ENCODE measurements at regions not wholly inside any gene's neighbourhood (a gene's known extent, or its start where the extent isn't known, plus 50 kb on each side); places are given as distances from the start of the nearest gene placed in this dataset.

DNA sequence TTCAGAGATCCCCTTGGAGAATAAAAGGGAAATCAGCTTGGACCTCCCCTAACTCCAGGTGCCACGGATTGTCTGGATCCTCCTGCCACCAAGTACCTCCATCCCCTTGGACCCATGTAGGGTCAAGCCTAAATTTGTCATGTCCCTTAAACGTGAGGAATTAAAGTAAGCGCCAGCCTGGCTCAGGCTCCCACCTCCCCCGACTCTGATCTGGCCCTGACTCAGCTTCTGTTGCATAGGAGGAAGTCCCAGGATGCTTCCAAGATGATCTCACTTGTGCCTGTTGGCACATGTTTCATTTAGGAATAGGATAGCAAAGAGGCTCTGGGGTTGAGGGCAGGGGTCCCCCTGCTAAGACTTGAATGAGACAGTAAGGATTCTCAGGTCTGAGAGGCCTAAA is 231.9 kb upstream of the JUN start (continued):
- TF ChIP-seq GABPA (IDR thresholded peaks at IDR 0.05; ENCODE audit: borderline replicate concordance, insufficient read depth, low read length) (no peak), TAF7 (optimal IDR thresholded peaks at IDR 0.05; ENCODE audit: borderline replicate concordance, low read depth, low read length) (no peak), FOSL1 (IDR thresholded peaks at IDR 0.05; ENCODE audit: insufficient read depth, low read depth, low read length) (no peak), TBP (IDR thresholded peaks at IDR 0.05; ENCODE audit: low read depth, low read length) (no peak)
- TF ChIP-seq, protein P1, sequence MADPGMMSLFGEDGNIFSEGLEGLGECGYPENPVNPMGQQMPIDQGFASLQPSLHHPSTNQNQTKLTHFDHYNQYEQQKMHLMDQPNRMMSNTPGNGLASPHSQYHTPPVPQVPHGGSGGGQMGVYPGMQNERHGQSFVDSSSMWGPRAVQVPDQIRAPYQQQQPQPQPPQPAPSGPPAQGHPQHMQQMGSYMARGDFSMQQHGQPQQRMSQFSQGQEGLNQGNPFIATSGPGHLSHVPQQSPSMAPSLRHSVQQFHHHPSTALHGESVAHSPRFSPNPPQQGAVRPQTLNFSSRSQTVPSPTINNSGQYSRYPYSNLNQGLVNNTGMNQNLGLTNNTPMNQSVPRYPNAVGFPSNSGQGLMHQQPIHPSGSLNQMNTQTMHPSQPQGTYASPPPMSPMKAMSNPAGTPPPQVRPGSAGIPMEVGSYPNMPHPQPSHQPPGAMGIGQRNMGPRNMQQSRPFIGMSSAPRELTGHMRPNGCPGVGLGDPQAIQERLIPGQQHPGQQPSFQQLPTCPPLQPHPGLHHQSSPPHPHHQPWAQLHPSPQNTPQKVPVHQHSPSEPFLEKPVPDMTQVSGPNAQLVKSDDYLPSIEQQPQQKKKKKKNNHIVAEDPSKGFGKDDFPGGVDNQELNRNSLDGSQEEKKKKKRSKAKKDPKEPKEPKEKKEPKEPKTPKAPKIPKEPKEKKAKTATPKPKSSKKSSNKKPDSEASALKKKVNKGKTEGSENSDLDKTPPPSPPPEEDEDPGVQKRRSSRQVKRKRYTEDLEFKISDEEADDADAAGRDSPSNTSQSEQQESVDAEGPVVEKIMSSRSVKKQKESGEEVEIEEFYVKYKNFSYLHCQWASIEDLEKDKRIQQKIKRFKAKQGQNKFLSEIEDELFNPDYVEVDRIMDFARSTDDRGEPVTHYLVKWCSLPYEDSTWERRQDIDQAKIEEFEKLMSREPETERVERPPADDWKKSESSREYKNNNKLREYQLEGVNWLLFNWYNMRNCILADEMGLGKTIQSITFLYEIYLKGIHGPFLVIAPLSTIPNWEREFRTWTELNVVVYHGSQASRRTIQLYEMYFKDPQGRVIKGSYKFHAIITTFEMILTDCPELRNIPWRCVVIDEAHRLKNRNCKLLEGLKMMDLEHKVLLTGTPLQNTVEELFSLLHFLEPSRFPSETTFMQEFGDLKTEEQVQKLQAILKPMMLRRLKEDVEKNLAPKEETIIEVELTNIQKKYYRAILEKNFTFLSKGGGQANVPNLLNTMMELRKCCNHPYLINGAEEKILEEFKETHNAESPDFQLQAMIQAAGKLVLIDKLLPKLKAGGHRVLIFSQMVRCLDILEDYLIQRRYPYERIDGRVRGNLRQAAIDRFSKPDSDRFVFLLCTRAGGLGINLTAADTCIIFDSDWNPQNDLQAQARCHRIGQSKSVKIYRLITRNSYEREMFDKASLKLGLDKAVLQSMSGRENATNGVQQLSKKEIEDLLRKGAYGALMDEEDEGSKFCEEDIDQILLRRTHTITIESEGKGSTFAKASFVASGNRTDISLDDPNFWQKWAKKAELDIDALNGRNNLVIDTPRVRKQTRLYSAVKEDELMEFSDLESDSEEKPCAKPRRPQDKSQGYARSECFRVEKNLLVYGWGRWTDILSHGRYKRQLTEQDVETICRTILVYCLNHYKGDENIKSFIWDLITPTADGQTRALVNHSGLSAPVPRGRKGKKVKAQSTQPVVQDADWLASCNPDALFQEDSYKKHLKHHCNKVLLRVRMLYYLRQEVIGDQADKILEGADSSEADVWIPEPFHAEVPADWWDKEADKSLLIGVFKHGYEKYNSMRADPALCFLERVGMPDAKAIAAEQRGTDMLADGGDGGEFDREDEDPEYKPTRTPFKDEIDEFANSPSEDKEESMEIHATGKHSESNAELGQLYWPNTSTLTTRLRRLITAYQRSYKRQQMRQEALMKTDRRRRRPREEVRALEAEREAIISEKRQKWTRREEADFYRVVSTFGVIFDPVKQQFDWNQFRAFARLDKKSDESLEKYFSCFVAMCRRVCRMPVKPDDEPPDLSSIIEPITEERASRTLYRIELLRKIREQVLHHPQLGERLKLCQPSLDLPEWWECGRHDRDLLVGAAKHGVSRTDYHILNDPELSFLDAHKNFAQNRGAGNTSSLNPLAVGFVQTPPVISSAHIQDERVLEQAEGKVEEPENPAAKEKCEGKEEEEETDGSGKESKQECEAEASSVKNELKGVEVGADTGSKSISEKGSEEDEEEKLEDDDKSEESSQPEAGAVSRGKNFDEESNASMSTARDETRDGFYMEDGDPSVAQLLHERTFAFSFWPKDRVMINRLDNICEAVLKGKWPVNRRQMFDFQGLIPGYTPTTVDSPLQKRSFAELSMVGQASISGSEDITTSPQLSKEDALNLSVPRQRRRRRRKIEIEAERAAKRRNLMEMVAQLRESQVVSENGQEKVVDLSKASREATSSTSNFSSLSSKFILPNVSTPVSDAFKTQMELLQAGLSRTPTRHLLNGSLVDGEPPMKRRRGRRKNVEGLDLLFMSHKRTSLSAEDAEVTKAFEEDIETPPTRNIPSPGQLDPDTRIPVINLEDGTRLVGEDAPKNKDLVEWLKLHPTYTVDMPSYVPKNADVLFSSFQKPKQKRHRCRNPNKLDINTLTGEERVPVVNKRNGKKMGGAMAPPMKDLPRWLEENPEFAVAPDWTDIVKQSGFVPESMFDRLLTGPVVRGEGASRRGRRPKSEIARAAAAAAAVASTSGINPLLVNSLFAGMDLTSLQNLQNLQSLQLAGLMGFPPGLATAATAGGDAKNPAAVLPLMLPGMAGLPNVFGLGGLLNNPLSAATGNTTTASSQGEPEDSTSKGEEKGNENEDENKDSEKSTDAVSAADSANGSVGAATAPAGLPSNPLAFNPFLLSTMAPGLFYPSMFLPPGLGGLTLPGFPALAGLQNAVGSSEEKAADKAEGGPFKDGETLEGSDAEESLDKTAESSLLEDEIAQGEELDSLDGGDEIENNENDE (IDR thresholded peaks at IDR 0.05; ENCODE audit: insufficient replicate concordance, low read length), result no peak

Measured in H1 (cell line).